ENCODE measurements at regions not wholly inside any gene's neighbourhood (a gene's known extent, or its start where the extent isn't known, plus 50 kb on each side); places are given as distances from the start of the nearest gene placed in this dataset.

- Histone ChIP-seq H3K4me3 (ENCODE audit: low read depth in 2 of 2, low read length in 2 of 2) (no peak overlapping the region), H3K9me3 (ENCODE audit: control insufficient read depth, insufficient read depth, low read depth, low read length) (no peaks in the 10 kb centered on the region), H3K27me3 (ENCODE audit: control insufficient read depth, insufficient read depth, low read length) (no peaks in the 10 kb centered on the region), H3K27ac (ENCODE audit: low read length) (no peak overlapping the region), H3K4me1 (ENCODE audit: control insufficient read depth, insufficient read depth, low read length) (no peaks in the 10 kb centered on the region), H3K36me3 (ENCODE audit: control insufficient read depth, insufficient read depth, low read length) (no peaks in the 10 kb centered on the region)
- ChIA-PET CTCF (no interaction called here), POLR2A (no interaction called here)
- BruUV-seq (replicated peaks): no TSS peak
- no peak for TF ChIP-seq CTCF (IDR thresholded peaks at IDR 0.05)
- ATAC-seq (no peak), DNase-seq (ENCODE audit: low read depth, low spot score) (no peak)
- in situ Hi-C loops (cut with HindIII; ENCODE audit: low pct_unique_long_range_greater_than_20kb, low sequenced_read_pairs) (no loop called here), intact Hi-C loops (cut with micrococcal nuclease; ENCODE audit: unreplicated experiment) (no loop called here)
Observed at GRCh38 chr10:88168171-88169036, 305.0 kb downstream of the PTEN start.

- Histone ChIP-seq H3K27me3 (ENCODE audit: control insufficient read depth, insufficient read depth, low read length) (no peaks in the 10 kb centered on the region), H3K4me1 (ENCODE audit: control insufficient read depth, insufficient read depth, low read length) (no peaks in the 10 kb centered on the region), H3K27ac (ENCODE audit: low read length) (no peak overlapping the region), H3K9me3 (ENCODE audit: control insufficient read depth, insufficient read depth, low read depth, low read length) (no peaks in the 10 kb centered on the region), H3K4me3 (ENCODE audit: low read depth in 2 of 2, low read length in 2 of 2) (no peak overlapping the region), H3K36me3 (ENCODE audit: control insufficient read depth, insufficient read depth, low read length) (no peaks in the 10 kb centered on the region)
- TF ChIP-seq POLR2AphosphoS5 (IDR thresholded peaks at IDR 0.05; ENCODE audit: low read depth, low read length) (no peak), CTCF (IDR thresholded peaks at IDR 0.05) (no peak), REST (IDR thresholded peaks at IDR 0.05; ENCODE audit: insufficient read depth in 1 of 2, low read depth in 2 of 2, low read length in 1 of 2) (no peak), TCF7L2 (IDR thresholded peaks at IDR 0.05; ENCODE audit: low read depth, low read length) (no peak), SIN3A (IDR thresholded peaks at IDR 0.05; ENCODE audit: borderline replicate concordance, insufficient read depth, low read depth, low read length) (no peak)
- in situ Hi-C loops (cut with HindIII; ENCODE audit: low pct_unique_long_range_greater_than_20kb, low sequenced_read_pairs) (no loop called here), intact Hi-C loops (cut with micrococcal nuclease; ENCODE audit: unreplicated experiment) (no loop called here)
- BruUV-seq (replicated peaks): no TSS peak
- ChIA-PET POLR2A (no interaction called here), CTCF (no interaction called here)
- no peak for DNase-seq (ENCODE audit: low read depth, low spot score)
- ATAC-seq: no peak
Observed at GRCh38 chr10:88169037-88169319, 305.6 kb downstream of the PTEN start.

Measured in Panc1 (cell line).